ENCODE measurements at regions not wholly inside any gene's neighbourhood (a gene's known extent, or its start where the extent isn't known, plus 50 kb on each side); places are given as distances from the start of the nearest gene placed in this dataset.
"Not testable (repeated sequence)": the region's sequence is repeated elsewhere in the genome, so short reads cannot be mapped to it uniquely, and the experiment has no call there.

DNA sequence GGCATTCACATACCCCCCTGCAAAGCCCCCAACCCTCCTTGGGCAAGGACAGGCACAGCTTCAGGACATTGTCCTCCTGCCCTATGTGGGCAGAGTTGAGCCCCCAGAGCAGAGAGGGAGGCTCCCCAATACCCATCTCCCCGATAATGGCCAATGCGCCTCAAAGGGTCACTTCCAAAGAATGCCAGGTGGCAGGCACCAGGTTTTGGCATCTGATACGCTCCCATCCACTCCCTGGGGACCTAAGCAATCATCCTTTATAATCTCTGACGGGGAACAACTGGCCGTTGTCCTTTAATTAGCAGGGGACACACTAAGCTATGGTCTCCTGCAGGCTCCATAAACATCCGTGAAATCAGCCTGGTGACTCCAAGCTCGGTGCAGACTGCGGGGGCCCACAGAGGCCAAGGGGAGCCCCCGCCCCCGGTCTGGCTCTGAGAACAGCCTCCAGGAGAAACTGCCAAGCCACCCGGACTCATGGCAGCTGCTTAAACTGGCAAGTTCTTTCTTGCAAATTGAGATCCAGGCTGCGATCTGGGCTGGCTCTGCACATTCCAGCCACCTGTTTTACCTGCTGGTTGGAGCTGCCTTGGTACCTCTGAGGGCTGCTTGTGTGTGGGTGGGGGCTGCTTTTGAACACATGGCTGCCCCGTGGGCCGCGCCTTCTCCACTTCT is 123.2 kb upstream of the SULF2 start:
- DNase-seq, result not testable (repeated sequence)

DNA sequence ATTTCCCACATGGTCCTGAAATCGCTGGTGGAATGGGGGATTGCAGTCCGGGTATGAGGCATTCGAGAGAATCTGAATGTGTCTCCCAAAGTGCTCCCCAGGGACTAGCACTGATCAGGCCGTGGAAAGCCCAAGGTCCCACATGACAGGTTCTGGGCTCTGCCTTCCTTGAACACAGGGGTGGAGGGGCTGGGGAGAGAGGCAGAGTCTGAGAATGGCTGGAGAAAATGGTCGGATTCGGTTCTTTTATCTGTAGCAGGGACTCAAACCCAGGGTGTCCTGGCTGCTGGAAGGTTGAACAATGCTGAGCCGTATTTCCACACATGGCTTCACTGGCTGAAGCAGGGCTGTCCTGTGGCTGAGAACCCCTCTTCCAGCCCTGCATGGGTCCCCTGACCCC is 122.7 kb upstream of the SULF2 start:
- not testable (repeated sequence) for DNase-seq

GRCh38 chr20:47907031-47907675 is 121.9 kb upstream of the SULF2 start:
- DNase-seq, result no peak

- no peak for DNase-seq
These were observed 121.0 kb upstream of the SULF2 start for GRCh38 chr20:47906348-47906660.

DNA sequence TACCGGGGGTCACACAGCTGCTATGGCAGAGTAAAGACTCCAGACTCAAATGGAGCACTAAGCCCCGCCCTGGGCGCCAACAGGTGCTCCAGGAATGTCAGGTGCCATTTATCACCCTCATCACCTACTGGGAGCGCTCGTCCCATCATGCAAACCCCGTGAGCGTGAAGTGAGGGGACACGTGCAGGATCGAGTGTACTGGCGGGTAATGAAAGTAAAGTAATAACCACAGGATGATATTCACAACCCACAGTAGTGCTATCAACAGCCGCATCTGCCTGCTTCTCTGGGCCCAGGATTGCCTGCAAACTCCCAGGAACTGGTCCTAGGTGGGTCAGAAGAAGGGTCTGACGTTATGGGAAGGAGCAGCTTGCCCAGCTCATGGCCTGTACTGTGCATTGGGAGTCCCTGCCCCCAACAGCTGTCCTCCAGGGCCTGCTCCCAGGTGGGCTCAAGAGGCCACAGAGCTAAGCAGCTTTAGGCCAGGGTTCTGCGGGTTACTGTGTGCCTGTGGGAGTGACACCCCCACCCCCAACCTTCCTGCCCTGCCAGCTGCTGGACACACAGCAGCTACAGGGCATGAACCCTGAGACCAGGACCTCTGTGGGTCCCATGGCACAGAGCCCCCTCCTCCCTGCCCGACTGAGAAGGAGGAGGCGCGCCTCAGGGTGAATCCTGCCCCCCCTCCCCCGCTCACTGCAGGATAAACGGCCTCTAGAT is 120.5 kb upstream of the SULF2 start:
- DNase-seq, result no peak

DNA sequence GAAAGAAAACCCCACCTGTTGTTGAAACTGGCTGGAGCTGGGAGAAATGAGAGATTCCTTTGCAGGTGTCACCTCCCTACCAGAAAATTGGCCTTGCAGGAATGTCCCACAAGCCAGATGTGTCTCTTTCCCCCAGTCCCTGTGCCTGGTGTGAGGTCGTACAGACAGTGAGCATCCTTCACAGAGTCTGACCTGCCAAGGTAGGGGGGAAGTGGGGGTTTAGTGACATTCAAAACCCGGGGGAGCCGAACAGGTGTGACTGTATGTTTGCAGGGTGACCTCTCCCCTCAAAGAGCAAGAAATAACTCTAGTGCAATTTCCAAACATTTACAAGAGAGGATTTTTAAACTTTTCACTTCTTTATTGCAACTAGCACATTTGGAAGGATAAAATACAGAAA is 117.7 kb upstream of the SULF2 start:
- DNase-seq, result not testable (repeated sequence)

- DNase-seq, result not testable (repeated sequence)
These were observed 114.0 kb upstream of the SULF2 start for GRCh38 chr20:47899313-47899712.

DNA sequence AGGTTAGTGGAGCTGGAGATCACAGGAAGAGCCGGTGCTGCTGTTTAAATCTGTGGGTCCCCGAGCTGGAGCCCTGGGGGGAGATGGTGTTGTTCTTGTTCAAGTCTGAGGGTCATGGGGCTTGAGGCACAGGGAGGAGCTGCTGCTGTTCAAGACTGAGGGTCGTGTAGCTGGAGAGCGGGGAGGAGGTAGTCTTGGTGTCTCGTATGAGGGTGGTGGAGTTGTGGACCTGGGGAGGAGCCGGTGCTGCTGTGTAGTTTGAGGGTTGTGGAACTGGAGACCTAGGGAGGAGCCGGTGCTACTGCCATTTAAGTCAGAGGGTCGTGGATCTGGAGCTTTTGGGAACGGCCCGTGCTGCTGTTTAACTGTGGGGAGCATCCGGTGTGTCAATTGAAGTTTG is 112.2 kb upstream of the SULF2 start:
- no peak for DNase-seq

DNA sequence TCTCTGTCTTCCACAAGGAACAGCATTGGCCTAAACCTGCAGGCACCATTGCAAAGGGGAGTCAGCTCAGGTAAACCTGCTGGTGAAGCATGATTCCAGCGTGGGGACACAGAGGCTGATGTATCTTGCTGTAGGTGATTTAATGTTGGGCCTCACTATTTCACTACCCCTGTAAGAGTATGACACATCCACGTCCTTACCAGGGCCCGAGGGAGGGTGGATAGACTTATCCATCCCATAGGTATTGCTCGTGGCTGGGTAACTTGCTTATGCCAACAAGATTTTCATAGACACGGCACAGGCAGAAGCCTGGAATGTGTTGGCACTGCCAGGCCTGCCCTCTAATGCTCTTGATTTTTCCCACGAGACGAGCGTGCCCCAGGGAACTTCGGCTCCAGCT is 107.4 kb upstream of the SULF2 start:
- not testable (repeated sequence) for DNase-seq

- not testable (repeated sequence) for DNase-seq
These were observed 105.4 kb upstream of the SULF2 start for GRCh38 chr20:47890708-47891107.

- not testable (repeated sequence) for DNase-seq
These were observed 104.5 kb upstream of the SULF2 start for GRCh38 chr20:47889751-47890150.

- DNase-seq, result no peak
These were observed 103.1 kb upstream of the SULF2 start for GRCh38 chr20:47888351-47888750.

GRCh38 chr20:47887477-47888080 is 102.3 kb upstream of the SULF2 start:
- DNase-seq, result no peak

DNA sequence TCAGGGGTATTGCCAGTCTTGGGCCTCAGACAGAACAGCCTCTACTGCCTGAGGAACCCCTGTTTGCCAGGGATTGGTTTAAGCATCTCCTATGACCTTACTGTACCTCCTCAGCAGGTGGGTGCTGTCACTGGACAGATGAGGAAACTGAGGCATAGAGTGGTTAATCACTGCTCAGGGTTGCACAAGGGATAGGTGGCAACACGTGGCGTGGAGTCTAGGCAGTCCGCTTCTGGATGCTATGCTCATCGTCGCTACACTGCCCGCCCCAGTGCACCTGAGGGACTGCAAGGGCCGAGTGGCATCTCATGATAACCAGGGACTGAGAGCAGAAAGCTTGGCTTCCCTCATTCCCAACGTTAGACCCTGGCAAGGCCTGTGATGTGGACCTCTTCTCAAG is 101.8 kb upstream of the SULF2 start:
- DNase-seq, result no peak

DNA sequence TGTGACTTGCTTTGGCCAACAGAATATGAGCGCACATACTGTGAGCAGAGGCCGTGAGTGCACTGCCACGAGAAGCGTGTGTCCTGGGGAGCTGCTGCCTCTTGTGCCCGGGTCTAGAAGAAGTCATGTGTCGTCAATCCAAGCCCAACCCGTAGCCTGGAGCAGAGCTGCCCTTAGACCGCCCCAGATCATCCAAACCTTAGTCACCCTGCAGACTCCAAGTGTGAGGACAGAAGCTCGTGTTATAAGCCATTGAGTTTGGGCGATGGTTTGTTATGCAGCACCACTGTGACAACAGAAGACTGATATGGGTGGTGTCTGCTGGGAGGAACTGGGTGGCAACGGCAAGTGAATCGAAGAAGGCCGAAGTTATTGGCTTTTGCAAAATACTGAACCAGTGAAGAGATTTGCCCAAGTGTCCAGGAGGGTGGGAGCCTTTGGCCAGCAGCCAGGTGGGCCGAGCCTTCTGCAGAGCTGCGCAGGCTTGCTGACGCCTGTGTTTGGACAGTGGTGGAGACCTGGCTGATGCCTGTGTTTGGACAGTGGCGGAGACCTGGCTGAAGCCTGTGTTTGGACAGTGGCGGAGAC is 101.3 kb upstream of the SULF2 start:
- no peak for DNase-seq

GRCh38 chr20:47885909-47886453 is 100.7 kb upstream of the SULF2 start:
- no peak for DNase-seq

GRCh38 chr20:47883940-47884339 is 98.7 kb upstream of the SULF2 start:
- DNase-seq, result not testable (repeated sequence)

DNA sequence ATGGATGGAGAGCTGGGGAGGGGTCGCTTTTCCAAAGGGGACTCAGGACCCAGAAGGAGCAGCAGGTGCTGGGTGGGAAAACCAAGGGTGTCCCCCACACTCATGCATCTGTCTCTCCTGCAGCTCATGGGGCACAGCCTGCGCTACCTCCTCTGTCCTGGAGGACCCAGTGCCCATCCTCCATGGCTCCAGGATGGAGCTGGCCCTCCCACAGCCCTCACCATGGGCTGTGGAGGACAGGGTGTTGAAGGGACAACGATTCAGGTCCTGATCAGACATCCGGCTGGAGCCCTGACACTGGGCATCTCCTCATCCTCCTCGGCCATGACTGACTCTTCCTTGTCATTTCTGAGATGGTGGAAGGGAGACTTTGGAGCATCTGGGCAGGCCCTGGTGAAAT is 97.9 kb upstream of the SULF2 start:
- no peak for DNase-seq

- DNase-seq, result no peak
These were observed 94.5 kb upstream of the SULF2 start for GRCh38 chr20:47879771-47880170.

- DNase-seq, result no peak
These were observed 93.3 kb upstream of the SULF2 start for GRCh38 chr20:47878601-47879027.

DNA sequence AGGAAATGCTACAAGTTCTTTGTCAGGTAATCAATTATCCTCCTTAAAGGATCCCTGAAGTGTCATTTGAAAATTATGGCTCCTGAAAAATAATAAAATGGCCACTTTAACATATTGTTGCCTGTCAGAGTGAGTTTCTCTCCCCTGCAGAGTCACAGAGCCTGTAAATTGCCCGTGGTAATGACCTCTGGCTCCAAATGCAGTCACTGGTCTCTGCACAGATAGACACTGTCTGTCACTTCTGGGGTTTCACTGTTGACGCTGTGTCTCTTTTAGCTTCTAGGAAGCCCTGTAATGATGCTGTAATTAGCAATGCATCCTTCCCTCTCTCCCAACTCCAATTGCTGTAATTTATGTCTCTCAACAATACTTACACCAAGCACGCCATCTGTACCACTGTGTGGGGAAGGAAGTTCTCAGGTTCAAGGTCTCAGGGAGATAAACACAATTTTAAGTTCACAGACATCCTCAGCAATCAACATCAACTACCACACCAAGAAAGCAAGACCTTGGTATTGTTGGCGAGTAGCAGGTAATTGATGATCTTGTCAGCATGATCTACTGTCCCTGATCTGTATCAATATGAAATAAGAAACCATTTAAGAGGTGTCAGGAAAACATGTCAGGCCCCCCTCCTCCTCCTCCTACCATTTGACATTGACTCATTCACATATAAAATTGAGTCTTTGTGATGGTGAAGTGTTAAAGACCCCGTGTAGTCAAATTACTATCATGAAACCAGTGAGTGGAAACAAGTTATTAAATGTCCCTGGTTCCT is 91.2 kb upstream of the SULF2 start:
- DNase-seq, result no peak

Data from T-helper 2 cell (primary cell).